SW480 (cell line): ENCODE measurements at regions not wholly inside any gene's neighbourhood (a gene's known extent, or its start where the extent isn't known, plus 50 kb on each side); places are given as distances from the start of the nearest gene placed in this dataset.

Experiments
- DNase-seq: peaks from one replicate; pipeline ENCODE4 v3.0.0-alpha.2; 2016; ENCODE audit warnings: low spot score

DNA sequence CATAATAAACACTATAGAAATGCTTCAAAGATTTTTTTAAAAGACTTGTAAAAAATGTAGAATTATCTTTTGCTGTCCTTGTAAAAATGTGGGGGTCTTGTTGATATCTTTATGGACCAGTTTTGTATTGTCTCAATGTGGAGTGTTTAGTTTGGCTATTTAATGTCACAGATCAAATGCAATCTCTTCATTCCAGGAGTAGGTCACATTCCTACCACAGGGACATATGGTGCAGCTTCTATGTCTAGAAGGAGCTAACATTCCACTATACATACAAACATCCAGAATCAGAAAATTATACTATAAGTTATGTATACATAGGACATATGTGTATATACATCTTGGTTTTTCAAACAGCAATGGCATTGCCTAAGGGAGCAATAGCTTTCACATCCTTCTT lies 345.7 kb downstream of the BMP4 start:
- no peak for DNase-seq

DNA sequence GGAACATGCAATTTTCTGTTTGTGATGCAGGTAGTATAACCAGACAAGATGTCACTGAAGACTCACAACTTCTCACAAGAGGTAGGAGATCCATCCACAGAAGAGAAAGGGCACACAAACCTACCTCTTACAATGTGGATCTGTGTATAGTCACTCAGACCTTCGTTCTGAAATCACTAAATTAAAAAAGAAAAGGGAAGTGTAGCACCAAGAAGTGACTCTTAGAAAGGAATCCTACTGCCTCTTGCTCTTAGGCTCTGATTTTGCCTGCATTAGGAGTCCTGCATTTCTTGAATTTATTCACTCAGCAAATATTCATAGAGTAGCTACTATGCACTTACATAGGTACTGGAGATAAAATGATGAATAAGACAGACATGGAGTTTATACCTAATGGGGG lies 347.6 kb downstream of the BMP4 start:
- DNase-seq = no peak

GRCh38 chr14:53608369-53608768 lies 348.3 kb downstream of the BMP4 start:
- peak; percentile 85 for DNase-seq

GRCh38 chr14:53606203-53606602 lies 350.4 kb downstream of the BMP4 start:
- DNase-seq = no peak

GRCh38 chr14:53605562-53605961 lies 351.1 kb downstream of the BMP4 start:
- no peak for DNase-seq

- DNase-seq = no peak
These were observed 352.6 kb downstream of the BMP4 start for GRCh38 chr14:53603994-53604393.

DNA sequence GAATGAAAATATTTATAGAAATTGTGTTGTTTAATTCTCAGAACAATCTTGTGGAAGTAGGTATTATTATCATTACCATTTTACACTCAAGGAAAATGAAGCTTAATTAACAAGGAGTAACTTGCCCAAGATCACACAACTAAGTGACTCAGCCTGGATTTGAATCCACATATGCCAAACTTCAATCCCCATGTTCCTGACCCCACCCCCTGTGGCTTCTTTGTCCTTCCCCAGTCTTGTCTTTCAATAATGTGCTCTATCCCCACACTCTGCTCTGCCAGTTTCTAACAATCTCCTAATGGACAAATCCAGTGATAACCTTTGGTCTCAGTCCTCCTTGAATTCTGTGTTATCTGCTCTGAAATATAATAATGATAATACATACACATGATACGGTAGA lies 355.2 kb downstream of the BMP4 start:
- no peak for DNase-seq

DNA sequence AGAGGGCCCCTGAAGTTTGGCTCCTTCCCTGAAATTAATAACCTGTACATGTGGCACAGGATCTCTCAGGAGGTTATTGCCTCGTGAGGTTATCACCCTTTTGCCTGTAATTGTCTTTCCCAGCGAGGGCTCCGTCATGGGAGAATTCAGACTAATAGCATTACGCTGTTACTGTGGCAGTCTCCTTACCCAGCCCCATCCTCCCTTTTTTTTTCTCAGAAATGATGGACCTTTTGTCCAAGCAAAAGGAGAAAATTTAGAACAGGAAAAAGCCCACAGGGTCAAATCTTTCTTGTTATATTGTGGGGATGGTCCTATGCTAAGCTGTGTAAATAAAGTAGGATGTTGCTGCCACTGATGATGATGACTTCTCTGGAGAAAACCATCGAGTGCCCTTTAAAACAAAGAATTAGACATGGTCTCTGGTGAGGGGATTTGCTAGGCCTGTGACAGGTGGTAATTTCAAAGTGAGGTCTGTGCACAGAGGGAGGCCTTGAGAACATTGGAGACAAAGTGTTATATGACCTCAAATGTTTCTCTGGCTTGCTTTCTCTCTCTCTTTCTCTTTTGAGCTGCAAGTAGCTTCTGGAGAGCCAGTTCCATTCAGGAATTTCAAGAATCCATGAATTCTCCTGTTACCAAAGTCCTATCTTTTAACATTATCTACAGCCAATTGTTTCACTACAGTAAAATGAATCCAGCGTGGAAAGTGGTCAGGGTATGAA lies 357.2 kb downstream of the BMP4 start:
- no peak for DNase-seq

GRCh38 chr14:53596853-53597525 lies 359.6 kb downstream of the BMP4 start:
- no peak for DNase-seq

- no peak for DNase-seq
These were observed 364.8 kb downstream of the BMP4 start for GRCh38 chr14:53591816-53592215.

- DNase-seq = no peak
These were observed 375.1 kb downstream of the BMP4 start for GRCh38 chr14:53581504-53581903.

- no peak for DNase-seq
These were observed 384.8 kb downstream of the BMP4 start for GRCh38 chr14:53571641-53572328.

GRCh38 chr14:53570411-53571387 lies 385.9 kb downstream of the BMP4 start:
- peak; percentile 6 for DNase-seq

GRCh38 chr14:53569446-53569845 lies 387.2 kb downstream of the BMP4 start:
- no peak for DNase-seq

DNA sequence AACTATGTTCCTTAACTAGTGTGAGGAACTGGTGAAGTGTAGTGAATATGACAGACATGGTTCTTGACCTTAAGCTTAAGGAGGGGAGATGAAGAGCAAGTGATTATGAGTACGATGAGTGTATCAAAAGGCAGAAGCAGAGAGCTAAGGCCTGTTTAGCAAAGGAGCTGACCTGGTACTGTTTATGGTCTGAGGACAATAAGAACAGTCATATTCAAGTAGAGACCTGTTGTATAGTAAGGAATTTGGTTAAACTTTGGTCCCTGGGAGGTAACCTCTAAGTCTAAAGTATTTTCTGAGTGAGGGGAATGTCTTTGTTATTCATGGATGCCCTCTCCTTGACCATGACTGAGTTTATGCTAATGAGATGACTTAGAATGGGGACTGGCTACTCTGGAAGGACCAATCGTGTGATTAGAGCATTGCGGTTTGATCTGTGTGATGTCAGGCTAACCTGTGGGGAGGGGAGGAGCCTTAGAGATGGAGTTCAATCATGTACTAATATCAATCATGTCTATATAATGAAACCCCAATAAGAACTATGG lies 389.3 kb downstream of the BMP4 start:
- DNase-seq = no peak

DNA sequence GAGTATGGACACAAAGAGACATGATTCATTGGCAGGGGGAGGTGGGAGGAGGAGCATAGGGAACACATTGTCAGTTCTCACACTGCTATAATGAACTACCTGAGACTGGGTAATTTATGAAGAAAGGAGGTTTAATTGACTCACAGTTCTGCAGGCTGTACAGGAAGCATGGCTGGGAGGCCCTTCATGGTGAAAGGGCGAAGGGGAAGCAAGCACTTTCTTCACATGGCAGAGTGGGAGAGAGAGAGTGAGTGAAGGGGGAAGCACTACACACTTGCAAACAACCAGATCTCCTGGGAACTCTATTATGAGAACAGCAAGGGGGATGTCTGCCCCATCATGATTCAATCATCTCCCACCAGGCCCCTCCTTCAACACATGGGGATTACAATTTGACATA lies 391.8 kb downstream of the BMP4 start:
- DNase-seq = no peak

- DNase-seq = no peak
These were observed 393.0 kb downstream of the BMP4 start for GRCh38 chr14:53563628-53564027.

- DNase-seq = no peak
These were observed 400.1 kb upstream of the DDHD1 start for GRCh38 chr14:53553221-53553620.

GRCh38 chr14:53551862-53552261 lies 398.7 kb upstream of the DDHD1 start:
- DNase-seq = no peak

- no peak for DNase-seq
These were observed 397.7 kb upstream of the DDHD1 start for GRCh38 chr14:53550776-53551175.

- no peak for DNase-seq
These were observed 396.8 kb upstream of the DDHD1 start for GRCh38 chr14:53549956-53550355.

DNA sequence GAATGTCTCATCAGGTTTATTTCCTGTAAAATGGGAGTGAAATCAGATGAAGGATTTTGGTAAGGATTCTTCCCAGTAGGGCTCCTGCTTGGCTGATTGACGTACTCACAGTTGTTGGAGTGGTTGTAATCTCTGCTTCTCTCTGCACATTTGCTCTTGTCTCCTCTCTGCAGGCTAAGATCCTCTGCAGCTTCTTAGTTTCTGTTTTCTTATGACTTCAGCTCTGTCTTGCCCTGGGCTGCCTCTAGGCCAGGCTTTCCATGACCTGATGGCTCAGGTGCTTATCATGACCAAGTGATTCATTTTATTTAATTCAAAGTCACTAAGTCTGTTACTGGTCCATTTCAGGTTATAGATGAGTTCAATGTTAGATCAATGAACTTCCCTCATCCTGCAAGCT lies 394.5 kb upstream of the DDHD1 start:
- DNase-seq = no peak
